Panc1 (cell line): ENCODE measurements at regions not wholly inside any gene's neighbourhood (a gene's known extent, or its start where the extent isn't known, plus 50 kb on each side); places are given as distances from the start of the nearest gene placed in this dataset.

ENCODE experiments used
- POLR2AphosphoS5 ChIP-seq: IDR thresholded peaks from 2 replicates; pipeline ENCODE4 v1.6.1; 2012; ENCODE audit warnings: mild to moderate bottlenecking, low read depth, low read length, moderate library complexity
- TF ChIP-seq, protein P1 (sequence below): fragments of 450-650 bp; IDR thresholded peaks from 2 replicates; pipeline ENCODE4 v1.5.1; 2017; ENCODE audit warnings: mild to moderate bottlenecking

DNA sequence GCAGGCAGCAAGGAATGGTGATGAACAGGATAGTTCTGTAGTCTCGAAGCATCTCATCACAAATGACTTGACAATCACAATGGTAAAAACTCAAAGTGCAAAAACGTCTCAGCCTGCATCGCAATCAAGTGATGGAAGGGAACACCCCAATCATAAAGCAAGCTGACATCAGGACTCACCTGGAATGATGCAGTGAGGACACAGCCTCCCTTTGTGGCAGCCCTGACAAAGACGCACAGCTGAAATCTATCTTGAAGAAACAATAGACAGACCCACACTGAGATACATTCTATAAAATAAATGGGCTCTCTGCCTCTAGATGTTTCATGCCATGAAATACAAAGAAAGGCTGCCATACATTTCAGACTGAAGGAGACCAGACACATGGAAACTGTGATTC is 748.0 kb upstream of the IGFBP3 start:
- TF ChIP-seq, protein P1, sequence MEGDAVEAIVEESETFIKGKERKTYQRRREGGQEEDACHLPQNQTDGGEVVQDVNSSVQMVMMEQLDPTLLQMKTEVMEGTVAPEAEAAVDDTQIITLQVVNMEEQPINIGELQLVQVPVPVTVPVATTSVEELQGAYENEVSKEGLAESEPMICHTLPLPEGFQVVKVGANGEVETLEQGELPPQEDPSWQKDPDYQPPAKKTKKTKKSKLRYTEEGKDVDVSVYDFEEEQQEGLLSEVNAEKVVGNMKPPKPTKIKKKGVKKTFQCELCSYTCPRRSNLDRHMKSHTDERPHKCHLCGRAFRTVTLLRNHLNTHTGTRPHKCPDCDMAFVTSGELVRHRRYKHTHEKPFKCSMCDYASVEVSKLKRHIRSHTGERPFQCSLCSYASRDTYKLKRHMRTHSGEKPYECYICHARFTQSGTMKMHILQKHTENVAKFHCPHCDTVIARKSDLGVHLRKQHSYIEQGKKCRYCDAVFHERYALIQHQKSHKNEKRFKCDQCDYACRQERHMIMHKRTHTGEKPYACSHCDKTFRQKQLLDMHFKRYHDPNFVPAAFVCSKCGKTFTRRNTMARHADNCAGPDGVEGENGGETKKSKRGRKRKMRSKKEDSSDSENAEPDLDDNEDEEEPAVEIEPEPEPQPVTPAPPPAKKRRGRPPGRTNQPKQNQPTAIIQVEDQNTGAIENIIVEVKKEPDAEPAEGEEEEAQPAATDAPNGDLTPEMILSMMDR: no peak
- no peak for TF ChIP-seq POLR2AphosphoS5
